ENCODE measurements at regions not wholly inside any gene's neighbourhood (a gene's known extent, or its start where the extent isn't known, plus 50 kb on each side); places are given as distances from the start of the nearest gene placed in this dataset.

DNA sequence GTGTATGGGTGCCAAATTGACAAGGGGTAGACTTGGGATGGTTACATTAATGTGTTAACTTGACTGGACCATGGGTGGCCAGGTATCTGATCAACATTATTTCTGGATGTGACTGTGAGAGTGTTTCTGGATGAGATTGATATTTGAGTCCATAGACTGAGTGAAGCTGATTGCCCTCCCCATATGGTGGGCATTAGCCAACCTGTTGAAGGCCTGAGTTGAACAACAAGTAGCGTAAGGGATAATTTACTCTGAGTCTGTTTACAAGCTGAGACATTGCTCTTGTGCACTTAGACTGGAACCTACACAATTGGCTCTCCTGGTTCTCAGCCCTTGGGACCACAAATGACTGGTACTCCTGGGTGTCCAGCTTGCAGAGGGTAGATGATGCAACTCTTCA, 240.1 kb downstream of the ASXL3 start:
- no peaks in the 10 kb centered on the region for H3F3A ChIP-seq (ENCODE audit: low read depth)
- 0 out of 2 replicates have a peak, but pooled peaks cover 2% of the 10 kb centered on the region for H3K9me3 ChIP-seq (ENCODE audit: insufficient read depth, low read depth, low read length)
- no peaks in the 10 kb centered on the region for H3K27me3 ChIP-seq (ENCODE audit: insufficient read depth, low read length, poor library complexity, severe bottlenecking)
- no peaks in the 10 kb centered on the region for H3K79me2 ChIP-seq (ENCODE audit: insufficient read depth, low read length)
- no peak overlapping the region for H3K9ac ChIP-seq (ENCODE audit: low read depth, low read length, poor library complexity, severe bottlenecking)
- H3K4me2 ChIP-seq (ENCODE audit: low read depth, low read length, poor library complexity, severe bottlenecking): no peak overlapping the region
- H3K4me3 ChIP-seq (ENCODE audit: low read length, poor library complexity, severe bottlenecking): no peak overlapping the region
- no peaks in the 10 kb centered on the region for H3K9me2 ChIP-seq (replicated peaks; ENCODE audit: low read depth, low read length)
- no peaks in the 10 kb centered on the region for H3K36me3 ChIP-seq (ENCODE audit: insufficient read depth, low read length)
- no peaks in the 10 kb centered on the region for H4K20me1 ChIP-seq (ENCODE audit: insufficient read depth, low read length, poor library complexity, severe bottlenecking)
- TF ChIP-seq, protein P1, sequence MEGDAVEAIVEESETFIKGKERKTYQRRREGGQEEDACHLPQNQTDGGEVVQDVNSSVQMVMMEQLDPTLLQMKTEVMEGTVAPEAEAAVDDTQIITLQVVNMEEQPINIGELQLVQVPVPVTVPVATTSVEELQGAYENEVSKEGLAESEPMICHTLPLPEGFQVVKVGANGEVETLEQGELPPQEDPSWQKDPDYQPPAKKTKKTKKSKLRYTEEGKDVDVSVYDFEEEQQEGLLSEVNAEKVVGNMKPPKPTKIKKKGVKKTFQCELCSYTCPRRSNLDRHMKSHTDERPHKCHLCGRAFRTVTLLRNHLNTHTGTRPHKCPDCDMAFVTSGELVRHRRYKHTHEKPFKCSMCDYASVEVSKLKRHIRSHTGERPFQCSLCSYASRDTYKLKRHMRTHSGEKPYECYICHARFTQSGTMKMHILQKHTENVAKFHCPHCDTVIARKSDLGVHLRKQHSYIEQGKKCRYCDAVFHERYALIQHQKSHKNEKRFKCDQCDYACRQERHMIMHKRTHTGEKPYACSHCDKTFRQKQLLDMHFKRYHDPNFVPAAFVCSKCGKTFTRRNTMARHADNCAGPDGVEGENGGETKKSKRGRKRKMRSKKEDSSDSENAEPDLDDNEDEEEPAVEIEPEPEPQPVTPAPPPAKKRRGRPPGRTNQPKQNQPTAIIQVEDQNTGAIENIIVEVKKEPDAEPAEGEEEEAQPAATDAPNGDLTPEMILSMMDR (conservative IDR thresholded peaks at IDR 0.05; ENCODE audit: low read length): no peak
- no peak for TF ChIP-seq EZH2phosphoT487 (IDR thresholded peaks at IDR 0.05; ENCODE audit: borderline replicate concordance)
- no peak overlapping the region for H2AFZ ChIP-seq (ENCODE audit: low read length)
- H3K4me1 ChIP-seq (ENCODE audit: insufficient read depth, low read length, poor library complexity, severe bottlenecking): no peaks in the 10 kb centered on the region

GRCh38 chr18:33817096-33817495, 239.1 kb downstream of the ASXL3 start:
- no peaks in the 10 kb centered on the region for H3K9me2 ChIP-seq (replicated peaks; ENCODE audit: low read depth, low read length)
- TF ChIP-seq, protein P1 (conservative IDR thresholded peaks at IDR 0.05; ENCODE audit: low read length): no peak
- TF ChIP-seq EZH2phosphoT487 (IDR thresholded peaks at IDR 0.05; ENCODE audit: borderline replicate concordance): no peak
- no peak overlapping the region for H3K4me3 ChIP-seq (ENCODE audit: low read length, poor library complexity, severe bottlenecking)
- H4K20me1 ChIP-seq (ENCODE audit: insufficient read depth, low read length, poor library complexity, severe bottlenecking): no peaks in the 10 kb centered on the region
- H3K36me3 ChIP-seq (ENCODE audit: insufficient read depth, low read length): no peaks in the 10 kb centered on the region
- no peak overlapping the region for H2AFZ ChIP-seq (ENCODE audit: low read length)
- H3K9ac ChIP-seq (ENCODE audit: low read depth, low read length, poor library complexity, severe bottlenecking): no peak overlapping the region
- 0 out of 2 replicates have a peak, but pooled peaks cover 2% of the 10 kb centered on the region for H3K9me3 ChIP-seq (ENCODE audit: insufficient read depth, low read depth, low read length)
- H3K79me2 ChIP-seq (ENCODE audit: insufficient read depth, low read length): no peaks in the 10 kb centered on the region
- H3K4me1 ChIP-seq (ENCODE audit: insufficient read depth, low read length, poor library complexity, severe bottlenecking): no peaks in the 10 kb centered on the region
- no peak overlapping the region for H3K4me2 ChIP-seq (ENCODE audit: low read depth, low read length, poor library complexity, severe bottlenecking)
- no peaks in the 10 kb centered on the region for H3F3A ChIP-seq (ENCODE audit: low read depth)
- no peaks in the 10 kb centered on the region for H3K27me3 ChIP-seq (ENCODE audit: insufficient read depth, low read length, poor library complexity, severe bottlenecking)

- H3F3A ChIP-seq (ENCODE audit: low read depth): no peaks in the 10 kb centered on the region
- no peak overlapping the region for H3K4me2 ChIP-seq (ENCODE audit: low read depth, low read length, poor library complexity, severe bottlenecking)
- H2AFZ ChIP-seq (ENCODE audit: low read length): no peak overlapping the region
- no peaks in the 10 kb centered on the region for H4K20me1 ChIP-seq (ENCODE audit: insufficient read depth, low read length, poor library complexity, severe bottlenecking)
- no peaks in the 10 kb centered on the region for H3K9me2 ChIP-seq (replicated peaks; ENCODE audit: low read depth, low read length)
- no peaks in the 10 kb centered on the region for H3K79me2 ChIP-seq (ENCODE audit: insufficient read depth, low read length)
- TF ChIP-seq, protein P1 (conservative IDR thresholded peaks at IDR 0.05; ENCODE audit: low read length): no peak
- H3K4me1 ChIP-seq (ENCODE audit: insufficient read depth, low read length, poor library complexity, severe bottlenecking): no peaks in the 10 kb centered on the region
- no peaks in the 10 kb centered on the region for H3K27me3 ChIP-seq (ENCODE audit: insufficient read depth, low read length, poor library complexity, severe bottlenecking)
- H3K36me3 ChIP-seq (ENCODE audit: insufficient read depth, low read length): no peaks in the 10 kb centered on the region
- H3K4me3 ChIP-seq (ENCODE audit: low read length, poor library complexity, severe bottlenecking): no peak overlapping the region
- H3K9ac ChIP-seq (ENCODE audit: low read depth, low read length, poor library complexity, severe bottlenecking): no peak overlapping the region
- H3K9me3 ChIP-seq (ENCODE audit: insufficient read depth, low read depth, low read length): 0 out of 2 replicates have a peak, but pooled peaks cover 2% of the 10 kb centered on the region
Observed at GRCh38 chr18:33814546-33814945, 236.5 kb downstream of the ASXL3 start.

Data from Loucy (cell line).